CD8-positive, alpha-beta memory T cell (primary cell): ENCODE measurements at regions not wholly inside any gene's neighbourhood (a gene's known extent, or its start where the extent isn't known, plus 50 kb on each side); places are given as distances from the start of the nearest gene placed in this dataset.
"Not testable (repeated sequence)": the region's sequence is repeated elsewhere in the genome, so short reads cannot be mapped to it uniquely, and the experiment has no call there.

Experiments used
- CTCF ChIA-PET: fragments of 350-600 bp; sonication (Branson Sonifier 250); formaldehyde crosslinking; loops from one replicate; lab custom pipeline; 2021; ENCODE audit warnings: antibody characterized with exemption; lab: Charles Lee
- POLR2A ChIA-PET: fragments of 350-600 bp; sonication (Branson Sonifier 250); formaldehyde crosslinking; loops from one replicate; lab custom pipeline; 2021; ENCODE audit warnings: antibody characterized with exemption; lab: Charles Lee
- DNase-seq, 5 donors: peaks; one replicate each; pipeline versions ENCODE4 v3.0.0 to v3.0.0-alpha.2; 2020 to 2022; ENCODE audit warnings: mixed read lengths in 1 of 5
- H3K27ac ChIP-seq: one replicate; pipeline ENCODE4 v1.7.0; 2013; ENCODE audit warnings: low read depth, mild to moderate bottlenecking, low read length, moderate library complexity
- H3K27me3 ChIP-seq: 2 replicates; pipeline ENCODE4 v1.7.0; 2013; ENCODE audit warnings: low read length, mild to moderate bottlenecking; ENCODE audit not compliant: insufficient read depth, poor library complexity, severe bottlenecking
- H3K36me3 ChIP-seq: 2 replicates; pipeline ENCODE4 v1.7.0; 2013; ENCODE audit warnings: mild to moderate bottlenecking, low read length, moderate library complexity; ENCODE audit not compliant: insufficient read depth
- H3K4me1 ChIP-seq: 2 replicates; pipeline ENCODE4 v1.7.0; 2013; ENCODE audit warnings: mild to moderate bottlenecking, low read length, moderate library complexity; ENCODE audit not compliant: insufficient read depth
- H3K4me3 ChIP-seq: 2 replicates; pipeline ENCODE4 v1.7.0; 2013; ENCODE audit warnings: mild to moderate bottlenecking, low read length
- H3K9me3 ChIP-seq: 2 replicates; pipeline ENCODE4 v1.7.0; 2013; ENCODE audit warnings: mild to moderate bottlenecking, low read length
- H3K27ac Mint-ChIP-seq, 8 donors: one replicate each; pipeline ENCODE4 v1.8.0; 2020 to 2021; ENCODE audit warnings: mixed read lengths in 8 of 8, mild to moderate bottlenecking in 6 of 8, inconsistent platforms in 3 of 8, moderate library complexity in 3 of 8
- H3K27me3 Mint-ChIP-seq, 2 donors: one replicate each; pipeline ENCODE4 v1.8.0; 2020 to 2021; ENCODE audit warnings: mixed read lengths in 2 of 2, mild to moderate bottlenecking in 1 of 2, moderate library complexity in 1 of 2
- H3K36me3 Mint-ChIP-seq, 3 donors: one replicate each; pipeline ENCODE4 v1.8.0; 2020 to 2021; ENCODE audit warnings: mixed read lengths in 3 of 3, inconsistent platforms in 1 of 3, mild to moderate bottlenecking in 1 of 3
- H3K4me1 Mint-ChIP-seq, 3 donors: one replicate each; pipeline ENCODE4 v1.8.0; 2020 to 2021; ENCODE audit warnings: mixed read lengths in 3 of 3, inconsistent platforms in 1 of 3, mild to moderate bottlenecking in 1 of 3
- H3K4me3 Mint-ChIP-seq, 7 donors: one replicate each; pipeline ENCODE4 v1.8.0; 2020 to 2021; ENCODE audit warnings: mixed read lengths in 7 of 7, mild to moderate bottlenecking in 6 of 7, moderate library complexity in 4 of 7, inconsistent platforms in 2 of 7
- H3K9me3 Mint-ChIP-seq, 5 donors: one replicate each; pipeline ENCODE4 v1.8.0; 2020 to 2022; ENCODE audit warnings: mixed read lengths in 5 of 5, mild to moderate bottlenecking in 3 of 5, moderate library complexity in 2 of 5, inconsistent platforms in 1 of 5

DNA sequence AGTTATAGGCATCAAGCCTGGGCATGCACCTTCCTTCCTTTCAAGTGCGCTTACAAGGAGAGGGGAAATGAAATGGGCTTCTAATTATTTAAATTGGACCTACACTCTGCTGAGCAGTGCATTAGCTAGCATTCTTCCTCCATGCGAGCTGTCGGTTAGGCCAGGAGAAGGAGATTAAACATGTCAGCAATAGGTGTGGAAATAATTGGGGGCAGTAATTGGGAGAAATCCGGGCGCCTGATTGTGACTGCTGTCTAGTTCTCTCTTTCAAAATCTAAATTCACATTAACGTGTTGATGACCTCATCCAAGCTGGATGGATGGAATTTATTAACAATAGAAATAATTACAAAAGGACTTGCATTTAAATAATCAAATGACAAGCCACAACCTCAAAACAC, 86.2 kb upstream of the SEL1L start:
- no peaks in the 10 kb centered on the region for H3K36me3 ChIP-seq
- no peak overlapping the region for H3K4me3 ChIP-seq
- CTCF ChIA-PET: no interaction called here
- H3K9me3 Mint-ChIP-seq: peaks cover 0 to 6% (median 0%) of the 10 kb centered on the region in 5 donors
- no peaks in the 10 kb centered on the region for H3K9me3 ChIP-seq
- no peaks in the 10 kb centered on the region for H3K4me1 Mint-ChIP-seq
- H3K27me3 ChIP-seq: no peaks in the 10 kb centered on the region
- no peak for DNase-seq
- peaks cover 4 to 11% of the 10 kb centered on the region in 2 donors for H3K27me3 Mint-ChIP-seq
- no peak overlapping the region for H3K4me3 Mint-ChIP-seq
- no peak overlapping the region for H3K27ac Mint-ChIP-seq
- POLR2A ChIA-PET: no interaction called here
- H3K36me3 Mint-ChIP-seq: no peaks in the 10 kb centered on the region
- H3K27ac ChIP-seq: no peak overlapping the region
- H3K4me1 ChIP-seq: no peaks in the 10 kb centered on the region

DNA sequence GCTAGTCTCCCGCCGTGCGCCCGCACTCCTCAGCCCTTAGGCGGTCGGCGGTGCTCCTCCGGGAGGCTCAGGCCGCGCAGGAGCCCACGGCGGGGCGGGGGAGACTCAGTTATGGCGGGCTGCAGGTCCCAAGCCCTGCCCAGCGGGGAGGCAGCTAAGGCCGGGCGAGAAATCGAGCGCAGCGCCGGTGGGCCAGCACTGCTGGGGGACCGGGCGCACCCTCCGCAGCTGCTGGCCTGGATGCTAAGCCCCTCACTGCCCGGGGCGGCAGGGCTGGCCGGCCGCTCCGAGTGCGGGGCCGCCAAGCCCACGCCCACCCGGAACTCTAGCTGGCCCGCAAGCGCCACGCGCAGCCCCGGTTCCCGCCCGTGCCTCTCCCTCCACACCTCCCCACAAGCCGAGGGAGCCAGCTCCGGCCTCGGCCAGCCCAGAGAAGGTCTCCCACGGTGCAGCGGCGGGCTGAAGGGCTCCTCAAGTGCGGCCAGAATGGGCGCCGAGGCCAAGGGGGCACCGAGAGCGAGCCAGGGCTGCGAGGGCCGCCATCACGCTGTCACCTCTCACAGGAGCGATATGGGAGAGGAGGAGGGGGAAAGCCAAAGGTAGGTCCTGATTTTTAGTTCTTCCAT, 90.2 kb upstream of the SEL1L start:
- H3K4me1 Mint-ChIP-seq, DNase-seq, POLR2A ChIA-PET, CTCF ChIA-PET, H3K27ac Mint-ChIP-seq, H3K36me3 ChIP-seq, H3K4me1 ChIP-seq, H3K4me3 ChIP-seq, H3K27ac ChIP-seq, H3K4me3 Mint-ChIP-seq, H3K36me3 Mint-ChIP-seq, H3K27me3 ChIP-seq, H3K9me3 ChIP-seq, H3K9me3 Mint-ChIP-seq: not testable (repeated sequence)
- H3K27me3 Mint-ChIP-seq: peaks cover 2 to 11% of the 10 kb centered on the region in 2 donors

DNA sequence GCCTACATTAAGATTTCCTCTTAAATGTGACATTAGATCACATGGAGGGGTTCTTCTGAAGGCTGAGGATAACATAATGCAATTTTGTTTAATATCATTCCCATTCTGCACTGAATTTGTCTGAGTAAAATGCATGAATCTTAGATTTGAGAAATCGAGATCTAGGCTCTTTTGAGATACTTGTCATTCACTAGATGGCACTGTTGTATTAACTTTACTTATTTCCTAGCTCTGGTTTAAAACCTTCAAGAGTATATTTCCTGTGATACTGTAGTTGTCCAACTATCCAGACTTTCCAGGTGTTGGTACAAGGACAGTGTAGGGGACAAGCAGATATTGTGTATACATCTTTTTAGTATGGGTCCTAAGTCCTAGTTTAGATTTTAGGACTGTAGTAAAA, 91.7 kb upstream of the SEL1L start:
- Mint-ChIP-seq H3K4me3 (no peak overlapping the region), H3K9me3 (no peaks in the 10 kb centered on the region), H3K27ac (no peak overlapping the region), H3K4me1 (no peaks in the 10 kb centered on the region), H3K27me3 (peaks cover 2% of the 10 kb centered on the region in 2 donors), H3K36me3 (no peaks in the 10 kb centered on the region)
- Histone ChIP-seq H3K4me3 (no peak overlapping the region), H3K27ac (no peak overlapping the region), H3K36me3 (no peaks in the 10 kb centered on the region), H3K9me3 (no peaks in the 10 kb centered on the region), H3K27me3 (no peaks in the 10 kb centered on the region), H3K4me1 (no peaks in the 10 kb centered on the region)
- ChIA-PET CTCF (no interaction called here), POLR2A (no interaction called here)
- no peak for DNase-seq

DNA sequence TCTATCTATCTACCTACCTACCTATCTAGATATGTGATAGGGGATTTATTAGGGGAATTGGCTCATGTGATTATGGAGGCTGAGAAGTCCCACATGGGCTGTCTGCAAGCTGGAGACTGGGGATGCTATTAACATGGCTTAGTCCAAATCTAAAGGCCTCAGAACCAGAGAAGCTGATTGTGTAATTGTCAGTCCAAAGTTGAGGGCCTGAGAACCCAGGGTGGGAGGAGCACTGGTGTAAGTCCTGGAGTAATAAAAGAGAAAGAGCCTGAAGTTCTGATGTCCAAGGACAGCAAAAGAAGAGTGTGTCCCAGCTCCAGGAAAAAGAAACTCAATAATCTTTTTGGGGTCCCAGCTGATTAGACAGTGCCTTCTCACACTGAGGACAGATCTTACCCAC, 98.5 kb upstream of the SEL1L start:
- Histone ChIP-seq H3K27me3 (no peaks in the 10 kb centered on the region), H3K36me3 (no peaks in the 10 kb centered on the region), H3K4me3 (no peak overlapping the region), H3K4me1 (no peaks in the 10 kb centered on the region), H3K27ac (no peak overlapping the region), H3K9me3 (no peaks in the 10 kb centered on the region)
- peaks cover 0 to 1% of the 10 kb centered on the region in 2 donors for H3K27me3 Mint-ChIP-seq
- ChIA-PET POLR2A (no interaction called here), CTCF (no interaction called here)
- H3K4me3 Mint-ChIP-seq: no peak overlapping the region
- H3K9me3 Mint-ChIP-seq: no peaks in the 10 kb centered on the region
- no peaks in the 10 kb centered on the region for H3K4me1 Mint-ChIP-seq
- no peak for DNase-seq
- no peak overlapping the region for H3K27ac Mint-ChIP-seq
- H3K36me3 Mint-ChIP-seq: no peaks in the 10 kb centered on the region

DNA sequence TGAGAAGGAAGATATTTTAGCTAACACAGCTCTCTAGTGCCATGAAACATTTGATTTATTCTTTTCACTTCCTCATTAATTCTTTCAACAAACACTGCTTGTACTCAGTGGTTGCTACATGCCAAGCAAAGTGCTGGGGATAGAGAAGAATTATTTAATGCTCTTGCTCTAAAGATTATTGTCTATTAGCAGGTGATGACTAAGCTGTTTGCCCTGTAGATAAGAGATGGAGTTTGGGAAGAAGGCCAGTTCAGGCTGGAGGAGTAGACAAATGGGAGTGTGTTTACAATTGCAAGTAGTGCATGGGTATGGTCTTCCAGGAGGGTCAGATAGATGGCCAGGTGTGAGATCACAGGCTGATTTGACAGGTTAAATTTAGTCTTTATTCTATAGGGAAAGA, 99.8 kb upstream of the SEL1L start:
- Histone ChIP-seq H3K27ac (no peak overlapping the region), H3K9me3 (no peaks in the 10 kb centered on the region), H3K36me3 (no peaks in the 10 kb centered on the region), H3K27me3 (no peaks in the 10 kb centered on the region), H3K4me1 (no peaks in the 10 kb centered on the region), H3K4me3 (no peak overlapping the region)
- ChIA-PET CTCF (no interaction called here), POLR2A (no interaction called here)
- peaks cover 0 to 3% (median 0%) of the 10 kb centered on the region in 5 donors for H3K9me3 Mint-ChIP-seq
- peaks cover 0 to 1% of the 10 kb centered on the region in 2 donors for H3K27me3 Mint-ChIP-seq
- no peaks in the 10 kb centered on the region for H3K4me1 Mint-ChIP-seq
- no peak overlapping the region for H3K4me3 Mint-ChIP-seq
- DNase-seq: no peak
- no peak overlapping the region for H3K27ac Mint-ChIP-seq
- H3K36me3 Mint-ChIP-seq: no peaks in the 10 kb centered on the region

DNA sequence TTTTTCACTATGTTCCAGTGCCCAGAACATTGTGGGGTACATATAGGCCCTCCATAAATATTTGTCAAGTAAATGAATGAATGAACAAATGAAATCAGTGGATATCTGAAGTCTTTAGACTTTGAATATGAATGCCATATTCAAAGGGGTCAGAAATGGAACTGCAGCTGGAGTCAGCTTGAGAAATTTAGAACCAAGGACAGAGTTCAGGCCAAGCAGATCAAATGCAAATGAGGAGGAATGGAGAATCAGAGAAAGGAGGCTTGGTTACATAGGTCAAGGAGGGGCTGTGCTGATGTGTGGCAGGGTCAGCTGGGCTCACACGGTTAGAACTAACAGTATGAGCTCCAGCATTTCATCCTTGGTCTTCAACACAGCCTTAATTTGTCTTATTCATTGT, 104.0 kb upstream of the SEL1L start:
- Mint-ChIP-seq H3K4me3 (no peak overlapping the region), H3K9me3 (peaks cover 0 to 3% (median 0%) of the 10 kb centered on the region in 5 donors), H3K4me1 (no peaks in the 10 kb centered on the region), H3K27ac (no peak overlapping the region), H3K27me3 (peaks cover 1 to 8% of the 10 kb centered on the region in 2 donors), H3K36me3 (no peaks in the 10 kb centered on the region)
- no peaks in the 10 kb centered on the region for H3K27me3 ChIP-seq
- no peaks in the 10 kb centered on the region for H3K4me1 ChIP-seq
- H3K9me3 ChIP-seq: no peaks in the 10 kb centered on the region
- H3K27ac ChIP-seq: no peak overlapping the region
- ChIA-PET CTCF (interaction anchor here (1.6 kb wide), 1 partner anchor 16 kb away, joined by 3 read pairs; no protein-coding TSS in a partner anchor), POLR2A (no interaction called here)
- no peaks in the 10 kb centered on the region for H3K36me3 ChIP-seq
- DNase-seq: no peak
- H3K4me3 ChIP-seq: no peak overlapping the region

DNA sequence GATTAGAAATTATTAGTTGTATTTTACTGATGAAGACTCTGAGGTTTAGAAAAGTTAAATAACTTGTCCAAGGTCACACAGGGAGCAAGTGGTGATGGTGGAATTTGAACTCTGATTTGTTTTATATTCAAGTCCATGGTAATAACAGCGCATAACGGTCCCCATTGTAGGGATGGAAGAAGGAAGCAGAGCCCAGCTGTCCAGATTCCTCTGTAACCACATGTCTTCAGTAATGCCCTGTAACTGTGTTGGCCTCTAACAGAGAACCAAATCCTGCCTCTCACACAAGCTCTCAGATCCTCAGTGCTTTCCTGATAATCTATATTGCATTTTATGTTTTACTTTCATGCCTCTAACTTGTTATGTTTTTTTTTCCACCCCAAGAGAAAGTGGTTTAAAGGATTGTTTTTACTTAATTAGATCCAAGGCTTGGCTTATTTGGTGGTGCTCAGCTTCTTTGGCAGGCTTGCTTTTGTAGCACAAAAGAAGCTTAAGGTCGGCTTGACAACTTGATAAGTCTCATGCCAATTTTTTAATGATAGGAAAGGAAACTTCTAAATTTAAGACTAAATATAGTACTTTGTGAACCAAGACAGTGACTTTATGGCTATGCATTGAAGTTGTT, 105.1 kb upstream of the SEL1L start:
- no peak for DNase-seq
- H3K27me3 ChIP-seq: no peaks in the 10 kb centered on the region
- no peaks in the 10 kb centered on the region for H3K36me3 ChIP-seq
- ChIA-PET CTCF (interaction anchor here (1.6 kb wide), 1 partner anchor 15 kb away, joined by 3 read pairs; no protein-coding TSS in a partner anchor), POLR2A (no interaction called here)
- Mint-ChIP-seq H3K4me1 (no peaks in the 10 kb centered on the region), H3K27ac (no peak overlapping the region), H3K36me3 (peaks cover 0 to 2% (median 0%) of the 10 kb centered on the region in 3 donors), H3K9me3 (peaks cover 0 to 3% (median 0%) of the 10 kb centered on the region in 5 donors), H3K27me3 (peaks cover 1 to 8% of the 10 kb centered on the region in 2 donors), H3K4me3 (no peak overlapping the region)
- H3K27ac ChIP-seq: no peak overlapping the region
- H3K4me3 ChIP-seq: no peak overlapping the region
- no peaks in the 10 kb centered on the region for H3K9me3 ChIP-seq
- no peaks in the 10 kb centered on the region for H3K4me1 ChIP-seq

DNA sequence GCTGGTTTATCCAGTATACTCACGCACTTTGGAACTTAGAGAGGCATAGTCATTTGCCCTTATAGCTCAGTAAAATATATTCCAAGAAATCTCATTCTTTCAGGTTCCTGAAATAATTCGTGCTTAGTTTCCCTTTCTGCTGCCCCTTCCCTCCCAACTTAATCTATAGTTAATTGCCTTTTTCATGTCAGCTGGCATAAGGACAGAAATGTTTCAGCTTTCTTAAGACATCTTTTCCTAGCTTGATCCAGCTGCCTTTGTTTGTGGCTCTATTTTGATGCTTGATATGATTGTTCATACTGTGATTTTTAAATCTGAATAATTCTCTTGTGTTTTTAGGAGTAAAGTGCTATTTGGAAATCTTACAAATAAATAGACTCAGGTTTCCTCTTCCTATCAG, 120.0 kb upstream of the SEL1L start:
- DNase-seq: no peak
- Mint-ChIP-seq H3K9me3 (peaks cover 0 to 2% (median 0%) of the 10 kb centered on the region in 5 donors), H3K27me3 (peaks cover 0 to 3% of the 10 kb centered on the region in 2 donors), H3K36me3 (no peaks in the 10 kb centered on the region), H3K4me3 (no peak overlapping the region), H3K4me1 (no peaks in the 10 kb centered on the region), H3K27ac (no peak overlapping the region)
- no peaks in the 10 kb centered on the region for H3K27me3 ChIP-seq
- H3K4me3 ChIP-seq: no peak overlapping the region
- no peaks in the 10 kb centered on the region for H3K9me3 ChIP-seq
- H3K36me3 ChIP-seq: no peaks in the 10 kb centered on the region
- no peak overlapping the region for H3K27ac ChIP-seq
- CTCF ChIA-PET: interaction anchor here (1.4 kb wide), 1 partner anchor 16 kb away, joined by 3 read pairs; no protein-coding TSS in a partner anchor
- POLR2A ChIA-PET: no interaction called here
- H3K4me1 ChIP-seq: no peaks in the 10 kb centered on the region
